K562 (cell line): ENCODE measurements at regions not wholly inside any gene's neighbourhood (a gene's known extent, or its start where the extent isn't known, plus 50 kb on each side); places are given as distances from the start of the nearest gene placed in this dataset.

Source experiments
- ATAC-seq: fragments of 200-7000 bp; cut with Tn5 transposase; 3 replicates; pipeline ENCODE4 v1.9.1; 2020; ENCODE audit warnings: moderate library complexity
- BruUV-seq: library from RNA; stranded (reverse); fragments of 400-500 nt; replicated peaks from 2 replicates; lab custom pipeline; 2021; lab: Mats Ljungman, UMichigan
- CTCF ChIA-PET: fragments of 300-600 bp; formaldehyde crosslinking; extraction: SDS; loops from one replicate; lab custom pipeline; 2021; ENCODE audit warnings: low intra/inter-chr PET ratio; lab: Yijun Ruan, JAX
- POLR2A ChIA-PET: fragments of 300-600, 350-650 bp; sonication (Branson Sonifier 250); formaldehyde crosslinking; extraction: SDS; loops from one replicate; lab custom pipeline; 2021; ENCODE audit warnings: antibody characterized with exemption, inconsistent platforms; lab: Yijun Ruan, JAX
- DNase-seq, 4 experiments: peaks; one replicate each; pipeline versions ENCODE4 v3.0.0 to v3.0.0-alpha.2; 2011 to 2018; ENCODE audit warnings: low spot score in 3 of 4, mixed read lengths in 3 of 4; ENCODE audit errors: extremely low read depth in 1 of 4
- FAIRE-seq: peaks from 2 replicates; lab custom pipeline; 2011; peaks lifted over from hg19 to GRCh38; lab: Jason Lieb, UNC
- H2AFZ ChIP-seq: 2 replicates; pipeline ENCODE4 v1.6.0; 2011; ENCODE audit warnings: low read depth, low read length, control low read depth, inconsistent platforms
- H3K27ac ChIP-seq: fragments of 200-600 bp; 3 replicates; pipeline ENCODE4 v1.8.0; 2011; ENCODE audit warnings: low read depth, mild to moderate bottlenecking, control low read depth, inconsistent platforms, low read length, moderate library complexity, mixed read lengths; ENCODE audit errors: extremely low read depth
- H3K27me3 ChIP-seq, 2 experiments: fragments of 300-600 bp in 1 of 2; 2 replicates in 1 of 2; 3 replicates in 1 of 2; pipeline versions ENCODE4 v1.6.0 to v1.8.0; 2011; ENCODE audit warnings: inconsistent platforms in 2 of 2, low read length in 2 of 2, mild to moderate bottlenecking in 1 of 2, mixed read lengths in 1 of 2, moderate library complexity in 1 of 2; ENCODE audit not compliant: control insufficient read depth in 2 of 2, insufficient read depth in 2 of 2
- H3K36me3 ChIP-seq: fragments of 300-600 bp; 3 replicates; pipeline ENCODE4 v1.8.0; 2011; ENCODE audit warnings: mild to moderate bottlenecking, low read length, inconsistent platforms; ENCODE audit not compliant: control insufficient read depth, insufficient read depth
- H3K4me1 ChIP-seq, 2 experiments: fragments of 200-600 bp in 1 of 2; replicated peaks in 1 of 2; 2 replicates in 1 of 2; 3 replicates in 1 of 2; pipeline versions ENCODE4 v1.5.1 to v1.8.0; 2011; ENCODE audit warnings: inconsistent platforms in 2 of 2, low read length in 2 of 2, mild to moderate bottlenecking in 1 of 2, mixed read lengths in 1 of 2, moderate library complexity in 1 of 2; ENCODE audit not compliant: control insufficient read depth in 2 of 2, insufficient read depth in 2 of 2
- H3K4me2 ChIP-seq: 2 replicates; pipeline ENCODE4 v1.6.1; 2011; ENCODE audit warnings: low read length, control low read depth, inconsistent platforms, mixed read lengths; ENCODE audit not compliant: insufficient read depth
- H3K4me3 ChIP-seq: fragments of 200-600 bp; sonication (generic), shearing (Covaris generic); 2 replicates; pipeline ENCODE4 v1.5.1; 2016; ENCODE audit warnings: control low read depth, inconsistent platforms
- H3K79me2 ChIP-seq: fragments of 200-600 bp; 3 replicates; pipeline ENCODE4 v1.8.0; 2011; ENCODE audit warnings: low read length, inconsistent platforms; ENCODE audit not compliant: control insufficient read depth, insufficient read depth
- H3K9ac ChIP-seq, 2 experiments: 2 replicates each; pipeline versions ENCODE4 v1.6.0 to v1.6.1; 2011; ENCODE audit warnings: low read depth in 2 of 2, low read length in 2 of 2, control low read depth in 1 of 2, inconsistent platforms in 1 of 2, mild to moderate bottlenecking in 1 of 2, mixed read lengths in 1 of 2; ENCODE audit not compliant: insufficient read depth in 1 of 2
- H3K9me1 ChIP-seq: one replicate; pipeline ENCODE4 v1.6.0; 2011; ENCODE audit warnings: inconsistent platforms, mild to moderate bottlenecking, low read length, moderate library complexity; ENCODE audit not compliant: control insufficient read depth, insufficient read depth
- H3K9me3 ChIP-seq: replicated peaks from 2 replicates; pipeline ENCODE4 v1.5.1; 2011; ENCODE audit warnings: low read depth, low read length, inconsistent platforms; ENCODE audit not compliant: control insufficient read depth, insufficient read depth
- H4K20me1 ChIP-seq: replicated peaks from 2 replicates; pipeline ENCODE4 v1.6.1; 2011; ENCODE audit warnings: low read length, inconsistent platforms, mixed read lengths; ENCODE audit not compliant: control insufficient read depth, insufficient read depth
- ATF7 ChIP-seq: fragments of 450-650 bp; IDR thresholded peaks from 2 replicates; pipeline ENCODE4 v1.7.1; 2014; ENCODE audit warnings: mild to moderate bottlenecking, moderate library complexity
- CBX3 ChIP-seq, 2 experiments: IDR thresholded peaks; 1 replicate in 1 of 2; 2 replicates in 1 of 2; pipeline ENCODE4 v1.6.1; 2012; ENCODE audit warnings: inconsistent platforms in 2 of 2, low read length in 2 of 2, borderline replicate concordance in 1 of 2, control low read depth in 1 of 2
- CXXC5 ChIP-seq: fragments of 250-450 bp; sonication (Bioruptor Pico); IDR thresholded peaks from 2 replicates; pipeline ENCODE4 v1.8.0; 2022; ENCODE audit warnings: inconsistent platforms, mild to moderate bottlenecking, moderate library complexity
- FUS ChIP-seq: fragments of 200-400 bp; formaldehyde crosslinking; optimal IDR thresholded peaks from 2 replicates; pipeline ENCODE3; 2017; ENCODE audit warnings: low read depth, low read length
- HDAC2 ChIP-seq: fragments of 450-650 bp; IDR thresholded peaks from 2 replicates; pipeline ENCODE4 v1.6.1; 2016; ENCODE audit warnings: mild to moderate bottlenecking
- HES1 ChIP-seq: fragments of 450-650 bp; IDR thresholded peaks from 2 replicates; pipeline ENCODE4 v1.6.1; 2016; ENCODE audit warnings: low read depth, mild to moderate bottlenecking, moderate library complexity
- KHSRP ChIP-seq: fragments of 450-650 bp; IDR thresholded peaks from 2 replicates; pipeline ENCODE4 v1.6.1; 2017
- NCOA4 ChIP-seq: fragments of 450-650 bp; IDR thresholded peaks from 2 replicates; pipeline ENCODE4 v1.6.1; 2018; ENCODE audit warnings: mild to moderate bottlenecking; ENCODE audit not compliant: partially characterized antibody
- PRMT5 ChIP-seq: sonication (generic); formaldehyde crosslinking; IDR thresholded peaks from 2 replicates; pipeline ENCODE4 v1.5.0; 2020; ENCODE audit warnings: missing genetic modification reagents
- SRSF9 ChIP-seq: fragments of 200-400 bp; formaldehyde crosslinking; IDR thresholded peaks from 2 replicates; pipeline ENCODE4 v1.6.1; 2017; ENCODE audit warnings: low read depth, low read length, borderline replicate concordance
- TEAD1 ChIP-seq, 2 experiments: fragments of 450-650 bp in 1 of 2; sonication (generic) in 1 of 2; formaldehyde crosslinking; IDR thresholded peaks; 2 replicates each; pipeline versions ENCODE4 v1.4.0 to v1.8.0; 2020 to 2022; ENCODE audit warnings: mild to moderate bottlenecking in 2 of 2, missing genetic modification reagents in 1 of 2
- ZEB2 ChIP-seq: fragments of 450-650 bp; IDR thresholded peaks from 2 replicates; pipeline ENCODE4 v1.6.1; 2016
- ZMIZ1 ChIP-seq, 2 experiments: fragments of 150-350 bp in 1 of 2; IDR thresholded peaks; 2 replicates each; pipeline ENCODE4 v1.6.1; 2012 to 2016; ENCODE audit warnings: low read depth in 2 of 2, low read length in 2 of 2, mild to moderate bottlenecking in 1 of 2, moderate library complexity in 1 of 2
- ZNF778 ChIP-seq: fragments of 450-650 bp; formaldehyde crosslinking; IDR thresholded peaks from 2 replicates; pipeline ENCODE4 v1.4.0; 2020; ENCODE audit warnings: mild to moderate bottlenecking, moderate library complexity
- WGBS: fragments of 100-300 bp; shearing (Covaris generic); methylation state at CpG from one replicate; pipeline ENCODE4 v1.1.6; 2016; ENCODE audit warnings: low coverage, mixed read lengths; ENCODE audit not compliant: insufficient coverage; ENCODE audit errors: missing lambda C conversion rate; 5-methylcytosine and 5-hydroxymethylcytosine counted together
- in situ Hi-C: fragments of 300-500 bp; cut with MboI; formaldehyde crosslinking; loops from 4 replicates; pipeline ENCODE4 v1.15.0; 2018; ENCODE audit warnings: inconsistent platforms, mixed read lengths
- intact Hi-C: fragments of 100-400 bp; cut with micrococcal nuclease; formaldehyde crosslinking; loops from 2 replicates; pipeline ENCODE4 v1.14.2; 2022
- TF ChIP-seq, protein P1 (sequence below): sonication (generic); formaldehyde crosslinking; IDR thresholded peaks from 2 replicates; pipeline ENCODE4 v1.9.0; 2022; ENCODE audit warnings: mild to moderate bottlenecking, missing genetic modification reagents
- TF ChIP-seq, protein P2 (sequence below), 2 experiments: fragments of 450-650 bp; IDR thresholded peaks; 2 replicates each; pipeline ENCODE4 v1.6.1; 2016

DNA sequence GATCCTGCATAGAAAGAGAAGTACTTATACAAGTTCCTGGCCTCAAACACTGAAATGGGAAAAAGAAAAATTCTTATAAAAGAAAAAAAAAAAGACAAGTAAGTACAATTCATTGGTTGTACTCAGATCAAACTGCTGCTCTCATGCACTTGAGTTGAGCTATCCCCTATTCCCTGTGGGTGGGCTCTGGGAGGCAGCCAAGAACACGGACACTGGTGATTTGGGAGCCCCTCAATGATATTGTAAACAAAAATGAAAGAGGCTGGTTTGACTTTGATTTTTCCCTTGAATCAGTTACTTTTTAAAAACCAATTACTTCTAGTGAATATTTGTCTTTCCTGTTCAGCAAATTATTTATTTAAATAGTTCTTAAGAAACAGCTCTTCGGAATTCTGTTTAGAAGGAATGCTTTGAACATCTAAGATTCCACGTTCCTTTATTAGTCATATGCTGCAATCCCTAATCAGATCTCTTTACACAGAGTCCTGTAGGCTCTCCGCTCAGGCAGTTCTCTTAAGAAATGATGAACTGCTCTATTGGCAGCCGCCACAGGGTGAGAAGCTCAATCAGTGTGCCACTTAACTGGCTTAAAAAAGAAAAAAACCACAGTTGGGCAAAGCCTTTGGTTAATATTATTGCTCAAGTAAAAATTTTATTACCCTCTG, 225.1 kb downstream of the TMEM182 start (continued):
- TF ChIP-seq ZMIZ1 (IDR thresholded peaks at IDR 0.05; ENCODE audit: low read depth in 2 of 2, low read length in 2 of 2): no peak

DNA sequence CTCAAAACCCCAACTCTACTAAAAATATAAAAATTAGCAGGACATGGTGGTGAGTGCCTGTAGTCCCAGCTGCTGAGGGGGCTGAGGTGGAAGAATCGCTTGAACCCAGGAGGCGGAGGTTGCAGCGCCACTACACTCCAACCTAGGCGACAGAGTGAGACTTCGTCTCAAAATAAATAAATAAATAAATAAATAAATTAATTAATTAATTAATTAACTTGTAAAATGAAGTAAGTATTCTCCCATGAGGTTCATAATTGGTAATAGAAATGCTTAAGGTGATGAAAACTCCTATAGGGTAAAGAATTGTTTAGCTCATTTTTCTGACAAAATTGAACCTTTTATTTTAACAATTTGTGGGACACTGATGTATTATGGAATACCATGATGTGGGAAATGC, 230.8 kb downstream of the TMEM182 start:
- no peak overlapping the region for H3K4me2 ChIP-seq
- WGBS: 4% methylated on average over 5 of the region's 5 CpGs
- H4K20me1 ChIP-seq: no peaks in the 10 kb centered on the region
- intact Hi-C loops: no loop called here
- H3K4me1 ChIP-seq: no peaks in the 10 kb centered on the region
- no peaks in the 10 kb centered on the region for H3K36me3 ChIP-seq
- no peak overlapping the region for H3K9ac ChIP-seq
- no peak for DNase-seq
- H3K4me3 ChIP-seq: no peak overlapping the region
- no peaks in the 10 kb centered on the region for H3K27me3 ChIP-seq
- H3K27ac ChIP-seq: no peak overlapping the region
- H3K9me3 ChIP-seq: no peaks in the 10 kb centered on the region
- no TSS peak for BruUV-seq
- H3K79me2 ChIP-seq: no peaks in the 10 kb centered on the region
- no peaks in the 10 kb centered on the region for H3K9me1 ChIP-seq
- in situ Hi-C loops: no loop called here
- FAIRE-seq: no peak
- ChIA-PET POLR2A (interaction anchor here (0.6 to 0.7 kb wide), 2 partner anchors 210 to 849 kb away, joined by 3 read pairs; no protein-coding TSS in a partner anchor), CTCF (no interaction called here)
- no peak for ATAC-seq
- H2AFZ ChIP-seq: no peak overlapping the region
- TF ChIP-seq, protein P1, sequence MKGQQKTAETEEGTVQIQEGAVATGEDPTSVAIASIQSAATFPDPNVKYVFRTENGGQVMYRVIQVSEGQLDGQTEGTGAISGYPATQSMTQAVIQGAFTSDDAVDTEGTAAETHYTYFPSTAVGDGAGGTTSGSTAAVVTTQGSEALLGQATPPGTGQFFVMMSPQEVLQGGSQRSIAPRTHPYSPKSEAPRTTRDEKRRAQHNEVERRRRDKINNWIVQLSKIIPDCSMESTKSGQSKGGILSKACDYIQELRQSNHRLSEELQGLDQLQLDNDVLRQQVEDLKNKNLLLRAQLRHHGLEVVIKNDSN (CRISPR knock-in tag): no peak
- TF ChIP-seq, protein P2, sequence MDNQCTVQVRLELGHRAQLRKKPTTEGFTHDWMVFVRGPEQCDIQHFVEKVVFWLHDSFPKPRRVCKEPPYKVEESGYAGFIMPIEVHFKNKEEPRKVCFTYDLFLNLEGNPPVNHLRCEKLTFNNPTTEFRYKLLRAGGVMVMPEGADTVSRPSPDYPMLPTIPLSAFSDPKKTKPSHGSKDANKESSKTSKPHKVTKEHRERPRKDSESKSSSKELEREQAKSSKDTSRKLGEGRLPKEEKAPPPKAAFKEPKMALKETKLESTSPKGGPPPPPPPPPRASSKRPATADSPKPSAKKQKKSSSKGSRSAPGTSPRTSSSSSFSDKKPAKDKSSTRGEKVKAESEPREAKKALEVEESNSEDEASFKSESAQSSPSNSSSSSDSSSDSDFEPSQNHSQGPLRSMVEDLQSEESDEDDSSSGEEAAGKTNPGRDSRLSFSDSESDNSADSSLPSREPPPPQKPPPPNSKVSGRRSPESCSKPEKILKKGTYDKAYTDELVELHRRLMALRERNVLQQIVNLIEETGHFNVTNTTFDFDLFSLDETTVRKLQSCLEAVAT (IDR thresholded peaks at IDR 0.05): no peak
- TF ChIP-seq NCOA4 (no peak), HDAC2 (no peak), FUS (no peak), SRSF9 (no peak), ZEB2 (no peak), TEAD1 (CRISPR knock-in tag; IDR thresholded peaks at IDR 0.05) (no peak), ATF7 (no peak), KHSRP (no peak), CBX3 (IDR thresholded peaks at IDR 0.05; ENCODE audit: borderline replicate concordance in 1 of 2, low read length in 2 of 2) (no peak), ZNF778 (CRISPR knock-in tag) (no peak), CXXC5 (CRISPR knock-in tag) (no peak), PRMT5 (CRISPR knock-in tag) (no peak), HES1 (no peak)
